ENCODE measurements at regions not wholly inside any gene's neighbourhood (a gene's known extent, or its start where the extent isn't known, plus 50 kb on each side); places are given as distances from the start of the nearest gene placed in this dataset.
"Not testable (repeated sequence)": the region's sequence is repeated elsewhere in the genome, so short reads cannot be mapped to it uniquely, and the experiment has no call there.

GRCh38 chr4:126411047-126411446 is 1096.3 kb downstream of the FAT4 start:
- ATAC-seq (ENCODE audit: low FRiP score), result no peak
- no peak for DNase-seq (ENCODE audit: low spot score)
- no peak for TF ChIP-seq CTCF (IDR thresholded peaks at IDR 0.05)

- not testable (repeated sequence) for ATAC-seq (ENCODE audit: low FRiP score); DNase-seq (ENCODE audit: low spot score)
Measured at GRCh38 chr4:126412310-126412709, 1097.6 kb downstream of the FAT4 start.

GRCh38 chr4:126414741-126415140 is 1100.0 kb downstream of the FAT4 start:
- no peak for DNase-seq (ENCODE audit: low spot score)
- no peak for ATAC-seq (ENCODE audit: low FRiP score)
- TF ChIP-seq CTCF (IDR thresholded peaks at IDR 0.05), result no peak

- no peak for ATAC-seq (ENCODE audit: low FRiP score)
- no peak for DNase-seq (ENCODE audit: low spot score)
- TF ChIP-seq CTCF (IDR thresholded peaks at IDR 0.05), result no peak
Measured at GRCh38 chr4:126419266-126419665, 1104.5 kb downstream of the FAT4 start.

GRCh38 chr4:126427853-126428252 is 1113.1 kb downstream of the FAT4 start:
- ATAC-seq (ENCODE audit: low FRiP score), result no peak
- TF ChIP-seq CTCF (IDR thresholded peaks at IDR 0.05), result no peak
- no peak for DNase-seq (ENCODE audit: low spot score)

GRCh38 chr4:126431049-126431448 is 1116.3 kb downstream of the FAT4 start:
- ATAC-seq (ENCODE audit: low FRiP score) (no peak), DNase-seq (ENCODE audit: low spot score) (no peak)
- TF ChIP-seq CTCF (IDR thresholded peaks at IDR 0.05), result no peak

GRCh38 chr4:126435491-126435890 is 1120.7 kb downstream of the FAT4 start:
- no peak for DNase-seq (ENCODE audit: low spot score)
- ATAC-seq (ENCODE audit: low FRiP score), result no peak
- no peak for TF ChIP-seq CTCF (IDR thresholded peaks at IDR 0.05)

- ATAC-seq (ENCODE audit: low FRiP score), result no peak
- no peak for TF ChIP-seq CTCF (IDR thresholded peaks at IDR 0.05)
- no peak for DNase-seq (ENCODE audit: low spot score)
Measured at GRCh38 chr4:126440297-126440696, 1125.5 kb downstream of the FAT4 start.

Measured in omental fat pad (tissue), 3 donors.